ENCODE measurements at regions not wholly inside any gene's neighbourhood (a gene's known extent, or its start where the extent isn't known, plus 50 kb on each side); places are given as distances from the start of the nearest gene placed in this dataset.

GRCh38 chr2:160925956-160926355 is 234.3 kb upstream of the TANK start:
- TF ChIP-seq, protein P1, sequence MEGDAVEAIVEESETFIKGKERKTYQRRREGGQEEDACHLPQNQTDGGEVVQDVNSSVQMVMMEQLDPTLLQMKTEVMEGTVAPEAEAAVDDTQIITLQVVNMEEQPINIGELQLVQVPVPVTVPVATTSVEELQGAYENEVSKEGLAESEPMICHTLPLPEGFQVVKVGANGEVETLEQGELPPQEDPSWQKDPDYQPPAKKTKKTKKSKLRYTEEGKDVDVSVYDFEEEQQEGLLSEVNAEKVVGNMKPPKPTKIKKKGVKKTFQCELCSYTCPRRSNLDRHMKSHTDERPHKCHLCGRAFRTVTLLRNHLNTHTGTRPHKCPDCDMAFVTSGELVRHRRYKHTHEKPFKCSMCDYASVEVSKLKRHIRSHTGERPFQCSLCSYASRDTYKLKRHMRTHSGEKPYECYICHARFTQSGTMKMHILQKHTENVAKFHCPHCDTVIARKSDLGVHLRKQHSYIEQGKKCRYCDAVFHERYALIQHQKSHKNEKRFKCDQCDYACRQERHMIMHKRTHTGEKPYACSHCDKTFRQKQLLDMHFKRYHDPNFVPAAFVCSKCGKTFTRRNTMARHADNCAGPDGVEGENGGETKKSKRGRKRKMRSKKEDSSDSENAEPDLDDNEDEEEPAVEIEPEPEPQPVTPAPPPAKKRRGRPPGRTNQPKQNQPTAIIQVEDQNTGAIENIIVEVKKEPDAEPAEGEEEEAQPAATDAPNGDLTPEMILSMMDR (conservative IDR thresholded peaks at IDR 0.05) = no peak
- H3K27ac ChIP-seq = no peak overlapping the region

- H3K27ac ChIP-seq = no peak overlapping the region
- TF ChIP-seq, protein P1 (conservative IDR thresholded peaks at IDR 0.05) = no peak
- TF ChIP-seq ZFX (IDR thresholded peaks at IDR 0.05) = no peak
Observed at GRCh38 chr2:160927324-160927723, 232.9 kb upstream of the TANK start.

- no peak for TF ChIP-seq ZFX (IDR thresholded peaks at IDR 0.05)
- TF ChIP-seq, protein P1 (conservative IDR thresholded peaks at IDR 0.05) = no peak
- H3K27ac ChIP-seq = no peak overlapping the region
Observed at GRCh38 chr2:160928854-160929301, 231.3 kb upstream of the TANK start.

DNA sequence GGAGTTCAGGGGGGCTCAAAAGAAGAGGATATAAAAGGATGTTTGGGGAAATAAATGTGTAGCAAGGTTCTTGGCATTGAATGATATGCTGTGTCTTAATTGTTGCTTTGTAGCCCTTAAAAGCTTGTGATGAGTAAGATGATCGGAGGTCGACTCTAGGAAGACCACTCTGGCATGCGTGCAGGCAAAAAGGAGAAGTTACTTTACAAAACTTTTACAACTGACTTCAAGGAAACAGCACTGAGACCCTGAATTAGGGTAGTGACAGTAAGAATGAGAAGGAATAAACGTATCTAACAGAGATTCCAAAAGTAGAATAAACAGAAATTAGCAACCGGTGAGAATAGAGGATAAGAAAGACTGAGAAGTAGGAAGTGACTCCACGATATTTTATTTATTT is 228.7 kb upstream of the TANK start:
- no peak for TF ChIP-seq ZFX (IDR thresholded peaks at IDR 0.05)
- TF ChIP-seq, protein P1 (conservative IDR thresholded peaks at IDR 0.05) = no peak
- no peak overlapping the region for H3K27ac ChIP-seq

GRCh38 chr2:160932960-160933359 is 227.3 kb upstream of the TANK start:
- no peak for TF ChIP-seq ZFX (IDR thresholded peaks at IDR 0.05)
- TF ChIP-seq, protein P1 (conservative IDR thresholded peaks at IDR 0.05) = no peak
- no peak overlapping the region for H3K27ac ChIP-seq

DNA sequence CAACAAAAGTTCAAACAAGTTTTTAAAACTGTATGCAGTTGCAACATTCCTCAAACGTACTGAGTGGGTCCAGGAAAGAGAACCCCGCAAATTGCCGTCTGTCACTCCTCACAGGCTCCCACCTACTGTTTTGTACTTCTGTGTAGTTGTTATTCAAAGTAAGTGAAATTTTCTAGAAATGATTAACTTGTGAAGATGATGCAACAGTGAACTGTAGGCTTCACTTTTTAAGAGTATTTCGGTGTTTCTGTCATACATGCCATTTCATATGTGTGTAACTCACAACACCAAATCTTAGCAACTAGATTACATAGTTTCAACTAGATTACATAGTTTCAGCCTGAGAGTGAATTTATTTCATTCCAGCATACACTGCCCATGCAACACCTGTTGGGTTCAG is 226.0 kb upstream of the TANK start:
- H3K27ac ChIP-seq = no peak overlapping the region
- TF ChIP-seq, protein P1 (conservative IDR thresholded peaks at IDR 0.05) = no peak
- TF ChIP-seq ZFX (IDR thresholded peaks at IDR 0.05) = no peak

DNA sequence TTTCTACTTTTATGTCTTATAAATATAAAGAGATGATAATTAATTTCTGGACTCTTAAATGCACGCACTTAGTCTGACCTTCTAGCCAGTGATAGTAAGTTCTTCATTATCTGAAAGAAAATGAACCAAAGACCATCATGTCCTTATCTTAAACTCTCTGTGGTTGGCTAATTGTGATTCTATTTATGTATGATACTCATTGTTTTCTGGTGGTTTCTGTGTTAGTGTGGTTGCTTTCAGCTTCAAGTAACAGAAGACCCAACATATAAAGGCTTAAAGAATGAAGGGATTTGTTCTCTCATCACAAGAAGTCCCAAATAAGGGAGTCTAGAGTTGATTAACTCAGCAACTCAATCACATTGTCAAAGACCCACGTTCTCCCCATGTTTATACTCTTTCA is 225.2 kb upstream of the TANK start:
- no peak overlapping the region for H3K27ac ChIP-seq
- TF ChIP-seq, protein P1 (conservative IDR thresholded peaks at IDR 0.05) = no peak
- no peak for TF ChIP-seq ZFX (IDR thresholded peaks at IDR 0.05)

Measured in C4-2B (cell line).